Keratinocyte (primary cell): ENCODE measurements at regions not wholly inside any gene's neighbourhood (a gene's known extent, or its start where the extent isn't known, plus 50 kb on each side); places are given as distances from the start of the nearest gene placed in this dataset.

Experiments used
- DNase-seq: peaks from one replicate; pipeline ENCODE4 v3.0.0-alpha.2; 2011; ENCODE audit warnings: low read depth, missing footprints, low spot score
- FAIRE-seq: peaks from 2 replicates; lab custom pipeline; 2011; peaks lifted over from hg19 to GRCh38; lab: Jason Lieb, UNC
- H2AFZ ChIP-seq: 2 replicates; pipeline ENCODE4 v1.6.0; 2012; ENCODE audit warnings: low read length, control low read depth, inconsistent platforms; ENCODE audit not compliant: control insufficient read depth
- H3K27ac ChIP-seq: 2 replicates; pipeline ENCODE4 v1.5.1; 2011; ENCODE audit warnings: low read length; ENCODE audit not compliant: control insufficient read depth, insufficient read depth
- H3K27me3 ChIP-seq: 3 replicates; pipeline ENCODE4 v1.6.0; 2011; ENCODE audit warnings: low read length; ENCODE audit not compliant: control insufficient read depth, insufficient read depth; ENCODE audit errors: extremely low read depth
- H3K36me3 ChIP-seq, 2 experiments: 2 replicates in 1 of 2; 3 replicates in 1 of 2; pipeline ENCODE4 v1.5.1; 2011; ENCODE audit warnings: low read length in 2 of 2, mild to moderate bottlenecking in 1 of 2; ENCODE audit not compliant: control insufficient read depth in 2 of 2, insufficient read depth in 2 of 2; ENCODE audit errors: extremely low read depth in 1 of 2
- H3K4me1 ChIP-seq: 3 replicates; pipeline ENCODE4 v1.5.1; 2011; ENCODE audit warnings: low read length; ENCODE audit not compliant: control insufficient read depth, insufficient read depth; ENCODE audit errors: extremely low read depth
- H3K4me2 ChIP-seq: 3 replicates; pipeline ENCODE4 v1.6.0; 2011; ENCODE audit warnings: low read depth, low read length; ENCODE audit not compliant: control insufficient read depth, insufficient read depth; ENCODE audit errors: extremely low read depth
- H3K4me3 ChIP-seq, 3 experiments: fragments of 200-600 bp in 1 of 3; sonication (generic) in 1 of 3; 2 replicates in 2 of 3; 3 replicates in 1 of 3; pipeline ENCODE4 v1.5.1; 2011 to 2016; ENCODE audit warnings: low read length in 3 of 3, mild to moderate bottlenecking in 3 of 3, control low read depth in 2 of 3, inconsistent platforms in 1 of 3, low read depth in 1 of 3, mixed read lengths in 1 of 3, mixed run types in 1 of 3, moderate library complexity in 1 of 3; ENCODE audit not compliant: control insufficient read depth in 2 of 3, insufficient read depth in 2 of 3; ENCODE audit errors: extremely low read depth in 1 of 3
- H3K79me2 ChIP-seq: 2 replicates; pipeline ENCODE4 v1.6.0; 2012; ENCODE audit warnings: low read length; ENCODE audit not compliant: control insufficient read depth, insufficient read depth
- H3K9ac ChIP-seq: 3 replicates; pipeline ENCODE4 v1.6.0; 2011; ENCODE audit warnings: low read length; ENCODE audit not compliant: control insufficient read depth, insufficient read depth; ENCODE audit errors: extremely low read depth
- H3K9me1 ChIP-seq: 3 replicates; pipeline ENCODE4 v1.6.0; 2011; ENCODE audit warnings: low read length; ENCODE audit not compliant: control insufficient read depth, insufficient read depth; ENCODE audit errors: extremely low read depth
- H3K9me3 ChIP-seq: 2 replicates; pipeline ENCODE4 v1.5.1; 2012; ENCODE audit warnings: low read depth, low read length; ENCODE audit not compliant: control insufficient read depth
- H4K20me1 ChIP-seq: 3 replicates; pipeline ENCODE4 v1.6.0; 2011; ENCODE audit warnings: low read length; ENCODE audit not compliant: control insufficient read depth, insufficient read depth; ENCODE audit errors: extremely low read depth
- CTCF ChIP-seq, 3 experiments: IDR thresholded peaks in 1 of 3; conservative IDR thresholded peaks in 1 of 3; optimal IDR thresholded peaks in 1 of 3; 2 replicates in 2 of 3; 3 replicates in 1 of 3; pipeline versions ENCODE3 to v1.5.1; 2011; ENCODE audit warnings: low read length in 3 of 3, mild to moderate bottlenecking in 3 of 3, moderate library complexity in 2 of 3, control low read depth in 1 of 3, inconsistent platforms in 1 of 3; ENCODE audit not compliant: insufficient read depth in 2 of 3; ENCODE audit errors: extremely low read depth in 1 of 3
- EZH2 ChIP-seq: IDR thresholded peaks from one replicate; pipeline ENCODE4 v1.6.1; 2012; ENCODE audit warnings: inconsistent platforms, mild to moderate bottlenecking, low read length, moderate library complexity
- dilution Hi-C: fragments of 300-500 bp; cut with MboI; formaldehyde crosslinking; loops from one replicate; pipeline ENCODE4 v1.7.0; 2020; ENCODE audit warnings: low sequenced_read_pairs; ENCODE audit not compliant: extremely low pct_ligation_motif_present

DNA sequence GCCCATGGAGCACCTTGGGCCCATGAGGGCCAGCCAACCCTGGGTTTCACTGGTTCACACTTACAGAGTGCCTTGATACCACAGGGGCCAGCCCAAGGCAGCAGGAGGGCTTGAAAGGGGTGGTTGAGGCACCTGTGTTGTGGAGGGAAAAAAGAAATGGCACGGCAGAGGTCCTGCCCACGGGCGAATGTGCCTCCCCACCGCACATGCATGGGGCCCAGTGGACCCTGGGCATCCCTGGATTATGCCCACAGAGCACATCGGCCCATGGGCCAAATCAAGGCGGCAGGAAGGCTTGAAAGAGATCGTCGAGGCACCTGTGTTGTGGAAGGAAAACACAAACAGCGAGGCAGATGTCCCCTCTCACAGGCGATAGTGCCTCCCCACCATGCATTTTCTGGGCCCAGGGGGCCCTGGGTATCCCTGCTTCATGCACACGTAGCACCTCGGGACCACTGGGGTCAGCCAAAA, 378.1 kb downstream of the ALG10 start:
- Histone ChIP-seq H2AFZ (no peak overlapping the region), H3K4me3 (no peak overlapping the region), H3K27me3 (no peaks in the 10 kb centered on the region), H3K9ac (no peak overlapping the region), H3K9me3 (peaks cover 26% of the 10 kb centered on the region), H3K4me2 (no peak overlapping the region), H3K36me3 (no peaks in the 10 kb centered on the region), H3K27ac (no peak overlapping the region), H4K20me1 (no peaks in the 10 kb centered on the region), H3K9me1 (no peaks in the 10 kb centered on the region), H3K4me1 (no peaks in the 10 kb centered on the region), H3K79me2 (no peaks in the 10 kb centered on the region)
- DNase-seq (no peak), FAIRE-seq (no peak)
- TF ChIP-seq CTCF (optimal IDR thresholded peaks at IDR 0.05 in 1 of 3, IDR thresholded peaks at IDR 0.05 in 1 of 3, conservative IDR thresholded peaks at IDR 0.05 in 1 of 3; ENCODE audit: extremely low read depth in 1 of 3, insufficient read depth in 2 of 3, low read length in 3 of 3) (no peak), EZH2 (no peak)
- dilution Hi-C loops, result no loop called here

GRCh38 chr12:34400986-34401658, 378.8 kb downstream of the ALG10 start:
- H3K9ac ChIP-seq, result no peak overlapping the region
- dilution Hi-C loops, result no loop called here
- no peak overlapping the region for H3K27ac ChIP-seq
- TF ChIP-seq CTCF (optimal IDR thresholded peaks at IDR 0.05 in 1 of 3, IDR thresholded peaks at IDR 0.05 in 1 of 3, conservative IDR thresholded peaks at IDR 0.05 in 1 of 3; ENCODE audit: extremely low read depth in 1 of 3, insufficient read depth in 2 of 3, low read length in 3 of 3), result no peak
- TF ChIP-seq EZH2, result no peak
- no peaks in the 10 kb centered on the region for H3K9me1 ChIP-seq
- no peak overlapping the region for H3K4me2 ChIP-seq
- no peaks in the 10 kb centered on the region for H4K20me1 ChIP-seq
- no peaks in the 10 kb centered on the region for H3K27me3 ChIP-seq
- H3K9me3 ChIP-seq, result peaks cover 27% of the 10 kb centered on the region
- DNase-seq (no peak), FAIRE-seq (no peak)
- no peaks in the 10 kb centered on the region for H3K4me1 ChIP-seq
- no peak overlapping the region for H3K4me3 ChIP-seq
- H2AFZ ChIP-seq, result no peak overlapping the region
- no peaks in the 10 kb centered on the region for H3K79me2 ChIP-seq
- H3K36me3 ChIP-seq, result no peaks in the 10 kb centered on the region
